ENCODE measurements at regions not wholly inside any gene's neighbourhood (a gene's known extent, or its start where the extent isn't known, plus 50 kb on each side); places are given as distances from the start of the nearest gene placed in this dataset.
A peak's percentile ranks its signal among the peaks of the same experiment; 100 is the strongest.

- DNase-seq: no peak
These were observed 141.1 kb upstream of the ZXDA start for GRCh38 chrX:58051346-58051745.

DNA sequence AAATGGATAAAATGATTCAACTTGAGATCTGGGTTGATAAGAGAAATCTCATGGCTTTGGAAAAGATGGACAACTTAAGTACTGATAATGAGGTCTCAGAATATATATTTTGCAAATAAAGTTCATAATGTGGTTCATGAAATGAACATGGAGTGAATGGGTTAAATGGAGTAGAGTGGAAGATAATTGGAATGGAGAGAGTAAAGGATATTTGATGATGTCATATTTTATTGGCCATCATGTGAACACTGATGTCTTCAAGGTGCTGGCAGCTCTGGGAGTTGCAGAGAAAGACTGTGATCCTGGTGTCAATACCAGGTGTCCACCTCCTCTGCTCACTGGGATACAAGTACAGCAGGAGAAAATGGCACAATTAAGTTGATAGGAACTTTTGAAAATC lies 133.9 kb upstream of the ZXDA start:
- DNase-seq: no peak

- peak; percentile 1 for DNase-seq
These were observed 115.7 kb upstream of the ZXDA start for GRCh38 chrX:58025979-58026378.

GRCh38 chrX:57985951-57986350 lies 75.7 kb upstream of the ZXDA start:
- no peak for DNase-seq

DNA sequence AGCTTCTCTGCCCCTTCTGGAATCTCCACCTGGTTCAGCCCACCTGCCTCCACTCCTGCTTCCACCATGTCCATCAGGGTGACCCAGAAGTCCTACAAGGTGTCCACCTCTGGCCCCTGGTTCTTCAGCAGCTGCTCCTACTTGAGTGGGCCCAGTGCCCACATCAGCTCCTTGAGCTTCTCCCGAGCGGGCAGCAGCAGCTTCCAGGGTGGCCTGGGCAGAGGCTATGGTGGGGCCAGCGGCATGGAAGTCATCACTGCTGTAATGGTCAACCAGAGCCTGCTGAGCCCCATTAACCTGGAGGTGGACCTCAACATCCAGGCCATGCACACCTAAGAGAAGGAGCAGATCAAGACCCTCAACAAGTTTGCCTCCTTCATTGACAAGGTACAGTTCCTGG lies 74.4 kb upstream of the ZXDA start:
- DNase-seq: no peak

DNA sequence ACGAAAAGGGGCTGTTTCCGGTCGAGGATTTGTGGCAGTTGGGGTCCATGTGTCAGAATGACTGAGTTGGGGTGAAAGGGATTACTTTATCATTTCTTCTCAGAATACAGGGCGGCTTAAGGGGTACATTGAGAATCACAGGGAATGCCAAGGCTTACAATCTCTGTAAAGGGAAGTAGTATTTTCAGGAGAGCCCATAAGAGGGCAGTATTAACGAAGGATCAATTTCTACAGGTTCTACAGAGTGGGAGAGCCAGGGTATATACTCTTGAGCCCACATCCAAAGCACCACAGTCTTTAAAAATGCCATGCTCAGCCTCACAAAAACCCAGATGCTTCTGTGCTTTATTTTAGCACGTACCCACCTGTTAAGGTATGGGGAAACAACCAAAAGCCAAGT lies 67.7 kb upstream of the ZXDA start:
- no peak for DNase-seq

- DNase-seq: no peak
These were observed 54.7 kb upstream of the ZXDA start for GRCh38 chrX:57964975-57965374.
